ENCODE measurements at regions not wholly inside any gene's neighbourhood (a gene's known extent, or its start where the extent isn't known, plus 50 kb on each side); places are given as distances from the start of the nearest gene placed in this dataset.
A peak's percentile ranks its signal among the peaks of the same experiment; 100 is the strongest.

DNA sequence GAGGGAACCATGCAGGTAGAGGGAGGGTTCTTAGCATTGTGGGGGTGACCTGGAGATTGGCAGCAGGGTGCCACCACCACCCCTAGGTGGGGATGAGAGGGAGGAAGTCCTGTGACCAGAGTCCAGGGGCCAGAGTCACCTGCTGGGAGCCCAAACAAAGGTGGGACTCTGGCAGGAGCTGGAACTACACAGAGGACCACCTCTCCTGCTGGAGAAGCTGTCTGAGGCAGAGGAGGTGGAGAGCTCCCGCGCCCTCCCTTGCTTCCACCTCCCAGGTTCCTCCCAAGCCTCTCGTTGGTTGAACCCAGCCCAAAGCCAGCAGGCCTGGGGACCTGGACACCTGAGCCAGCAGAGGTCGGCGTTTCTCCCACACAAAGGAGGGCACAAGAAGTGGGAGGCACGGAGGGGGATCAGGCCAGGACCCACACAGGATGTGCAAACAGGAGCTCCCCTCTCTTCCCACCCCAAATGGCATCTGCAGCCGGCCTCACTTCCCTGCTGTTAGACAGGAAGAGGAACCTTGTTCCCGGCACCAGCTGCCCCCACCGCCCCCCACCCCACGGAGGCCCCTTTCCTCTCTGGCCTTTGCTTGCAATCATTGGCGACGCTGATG is 154.6 kb downstream of the SEC14L1 start:
- CTCF ChIA-PET: no interaction called here

DNA sequence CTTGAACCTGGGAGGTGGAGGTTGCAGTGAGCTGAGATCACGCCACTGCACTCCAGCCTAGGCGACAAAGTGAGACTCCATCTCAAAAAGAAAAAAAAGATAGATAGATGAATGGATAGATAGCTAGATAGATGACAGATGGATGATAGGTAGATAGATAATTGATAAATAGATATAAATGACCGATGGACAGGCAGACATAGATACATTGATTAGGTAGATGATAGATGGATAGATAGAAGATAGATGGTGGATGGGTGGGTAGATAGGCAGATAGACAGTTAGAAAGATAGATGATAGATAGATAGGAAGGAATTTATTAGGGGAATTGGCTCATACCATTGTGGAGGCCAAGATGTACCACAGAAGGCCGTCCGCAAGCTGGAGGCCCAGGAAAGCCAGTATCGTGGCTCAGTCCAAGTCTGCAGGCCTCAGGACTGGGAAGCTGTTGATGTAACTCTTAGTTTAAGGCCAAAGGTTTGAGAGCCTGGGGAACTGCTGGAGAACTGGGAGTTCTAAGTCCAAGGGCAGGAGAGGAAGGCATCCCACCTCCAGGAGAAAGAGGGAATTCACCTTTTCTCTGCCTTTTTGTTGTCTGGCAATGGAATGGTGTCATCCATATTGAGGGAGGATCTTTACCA is 156.1 kb downstream of the SEC14L1 start:
- ChIA-PET CTCF (interaction anchor here (0.6 kb wide), 1 partner anchor 10 kb away, joined by 3 read pairs; no protein-coding TSS in a partner anchor), POLR2A (no interaction called here)
- no peaks in the 10 kb centered on the region for H3K4me1 ChIP-seq (ENCODE audit: control insufficient read depth, insufficient read depth, low read length)

More for the DNA sequence above, 154.6 kb downstream of the SEC14L1 start:
- Histone ChIP-seq H3K9me3 (ENCODE audit: control insufficient read depth, insufficient read depth, low read depth, low read length) (no peaks in the 10 kb centered on the region), H3K27ac (ENCODE audit: extremely low read depth, low read depth, low read length) (no peak overlapping the region), H3K4me1 (ENCODE audit: control insufficient read depth, insufficient read depth, low read length) (no peaks in the 10 kb centered on the region), H3K4me3 (ENCODE audit: low read depth, low read length) (no peak overlapping the region), H3K36me3 (ENCODE audit: control insufficient read depth in 2 of 2, insufficient read depth in 1 of 2, low read length in 2 of 2) (no peaks in the 10 kb centered on the region; a peak in 1 of 3 replicates)
- TF ChIP-seq ZNF184 (tag by site-specific recombination; IDR thresholded peaks at IDR 0.05) (no peak), ZFHX2 (tag by site-specific recombination; conservative IDR thresholded peaks at IDR 0.05) (peak; percentile 62; the same call in 1 of the 2 replicates), EGR2 (tag by site-specific recombination; IDR thresholded peaks at IDR 0.05; ENCODE audit: low read depth) (peak; percentile 80)
- TF ChIP-seq, protein P1, sequence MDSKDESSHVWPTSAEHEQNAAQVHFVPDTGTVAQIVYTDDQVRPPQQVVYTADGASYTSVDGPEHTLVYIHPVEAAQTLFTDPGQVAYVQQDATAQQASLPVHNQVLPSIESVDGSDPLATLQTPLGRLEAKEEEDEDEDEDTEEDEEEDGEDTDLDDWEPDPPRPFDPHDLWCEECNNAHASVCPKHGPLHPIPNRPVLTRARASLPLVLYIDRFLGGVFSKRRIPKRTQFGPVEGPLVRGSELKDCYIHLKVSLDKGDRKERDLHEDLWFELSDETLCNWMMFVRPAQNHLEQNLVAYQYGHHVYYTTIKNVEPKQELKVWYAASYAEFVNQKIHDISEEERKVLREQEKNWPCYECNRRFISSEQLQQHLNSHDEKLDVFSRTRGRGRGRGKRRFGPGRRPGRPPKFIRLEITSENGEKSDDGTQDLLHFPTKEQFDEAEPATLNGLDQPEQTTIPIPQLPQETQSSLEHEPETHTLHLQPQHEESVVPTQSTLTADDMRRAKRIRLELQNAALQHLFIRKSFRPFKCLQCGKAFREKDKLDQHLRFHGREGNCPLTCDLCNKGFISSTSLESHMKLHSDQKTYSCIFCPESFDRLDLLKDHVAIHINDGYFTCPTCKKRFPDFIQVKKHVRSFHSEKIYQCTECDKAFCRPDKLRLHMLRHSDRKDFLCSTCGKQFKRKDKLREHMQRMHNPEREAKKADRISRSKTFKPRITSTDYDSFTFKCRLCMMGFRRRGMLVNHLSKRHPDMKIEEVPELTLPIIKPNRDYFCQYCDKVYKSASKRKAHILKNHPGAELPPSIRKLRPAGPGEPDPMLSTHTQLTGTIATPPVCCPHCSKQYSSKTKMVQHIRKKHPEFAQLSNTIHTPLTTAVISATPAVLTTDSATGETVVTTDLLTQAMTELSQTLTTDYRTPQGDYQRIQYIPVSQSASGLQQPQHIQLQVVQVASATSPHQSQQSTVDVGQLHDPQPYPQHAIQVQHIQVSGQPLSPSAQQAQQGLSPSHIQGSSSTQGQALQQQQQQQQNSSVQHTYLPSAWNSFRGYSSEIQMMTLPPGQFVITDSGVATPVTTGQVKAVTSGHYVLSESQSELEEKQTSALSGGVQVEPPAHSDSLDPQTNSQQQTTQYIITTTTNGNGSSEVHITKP (tag by site-specific recombination; IDR thresholded peaks at IDR 0.05): 0 out of 2 replicates have a peak, but pooled peaks have one; percentile 22
- POLR2A ChIA-PET: no interaction called here

DNA sequence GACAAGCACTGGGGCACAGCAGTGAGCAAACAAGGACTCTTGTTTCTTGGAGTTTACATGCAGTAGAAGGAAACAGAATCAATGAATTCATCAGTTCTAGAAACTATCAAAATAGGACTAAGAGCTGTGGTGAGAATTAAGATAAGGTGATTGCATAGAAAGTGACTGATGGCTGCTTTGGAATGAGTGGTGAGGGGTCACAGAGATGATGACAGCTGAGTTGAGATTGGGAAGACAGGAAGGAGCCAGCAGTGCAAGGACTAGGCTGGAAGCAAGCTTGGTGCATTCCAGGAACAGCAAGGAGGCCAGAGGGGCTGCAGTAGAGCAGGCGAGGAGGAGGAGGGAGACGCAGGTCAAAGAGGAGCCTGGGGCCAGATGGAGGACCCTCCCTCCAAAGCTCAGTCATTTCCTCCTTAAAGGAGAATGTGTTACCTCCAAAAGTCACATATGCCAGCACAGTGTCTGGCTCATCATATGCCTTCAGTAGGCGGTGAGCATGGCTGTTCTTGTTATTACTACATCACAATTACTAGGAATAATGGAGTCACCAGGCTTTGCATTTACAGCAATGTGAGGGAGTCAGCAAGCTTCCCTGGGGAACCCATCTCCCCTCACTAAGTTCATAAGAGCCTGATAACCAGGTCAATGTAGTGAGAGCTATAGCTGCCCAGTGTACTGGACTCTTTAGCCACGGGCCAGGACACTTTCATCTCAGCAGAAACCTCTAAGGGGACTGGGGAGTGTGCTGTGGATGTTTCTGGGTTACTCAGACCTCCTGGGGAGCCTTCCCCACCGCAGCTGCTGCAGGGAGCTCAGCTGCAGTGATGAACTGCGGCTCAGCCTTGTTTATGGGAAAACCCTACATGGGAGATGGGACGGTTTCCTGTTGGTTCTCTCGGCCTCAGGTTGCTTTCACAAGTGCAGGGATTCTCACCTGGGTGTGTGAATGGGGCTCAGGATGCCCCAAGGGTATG is 157.2 kb downstream of the SEC14L1 start:
- CTCF ChIA-PET: interaction anchor here (0.8 to 1.1 kb wide), 2 partner anchors 13 to 175 kb away, joined by 3 to 4 read pairs; no protein-coding TSS in a partner anchor
- H3K27ac ChIP-seq (ENCODE audit: extremely low read depth, low read depth, low read length): no peak overlapping the region
- POLR2A ChIA-PET: interaction anchor here (0.6 to 1.5 kb wide), 2 partner anchors 9 to 149 kb away, joined by 6 to 7 read pairs; no protein-coding TSS in a partner anchor
- TF ChIP-seq ZNF174 (tag by site-specific recombination; IDR thresholded peaks at IDR 0.05) (no peak), ZNF184 (tag by site-specific recombination; IDR thresholded peaks at IDR 0.05) (no peak), ZNF624 (tag by site-specific recombination; IDR thresholded peaks at IDR 0.05) (no peak), ZNF501 (tag by site-specific recombination; IDR thresholded peaks at IDR 0.05) (no peak), ZNF621 (tag by site-specific recombination; IDR thresholded peaks at IDR 0.05) (no peak), ZSCAN30 (tag by site-specific recombination; IDR thresholded peaks at IDR 0.05) (no peak), ZNF335 (tag by site-specific recombination; conservative IDR thresholded peaks at IDR 0.05) (no peak), SCRT1 (tag by site-specific recombination; IDR thresholded peaks at IDR 0.05; ENCODE audit: borderline replicate concordance) (no peak), ZNF394 (tag by site-specific recombination; IDR thresholded peaks at IDR 0.05; ENCODE audit: borderline replicate concordance) (no peak), ZNF133 (tag by site-specific recombination; IDR thresholded peaks at IDR 0.05) (no peak), ZNF549 (tag by site-specific recombination; IDR thresholded peaks at IDR 0.05) (no peak), ZNF610 (tag by site-specific recombination; IDR thresholded peaks at IDR 0.05; ENCODE audit: borderline replicate concordance) (no peak), KLF1 (tag by site-specific recombination; IDR thresholded peaks at IDR 0.05) (no peak)
- TF ChIP-seq, protein P2, sequence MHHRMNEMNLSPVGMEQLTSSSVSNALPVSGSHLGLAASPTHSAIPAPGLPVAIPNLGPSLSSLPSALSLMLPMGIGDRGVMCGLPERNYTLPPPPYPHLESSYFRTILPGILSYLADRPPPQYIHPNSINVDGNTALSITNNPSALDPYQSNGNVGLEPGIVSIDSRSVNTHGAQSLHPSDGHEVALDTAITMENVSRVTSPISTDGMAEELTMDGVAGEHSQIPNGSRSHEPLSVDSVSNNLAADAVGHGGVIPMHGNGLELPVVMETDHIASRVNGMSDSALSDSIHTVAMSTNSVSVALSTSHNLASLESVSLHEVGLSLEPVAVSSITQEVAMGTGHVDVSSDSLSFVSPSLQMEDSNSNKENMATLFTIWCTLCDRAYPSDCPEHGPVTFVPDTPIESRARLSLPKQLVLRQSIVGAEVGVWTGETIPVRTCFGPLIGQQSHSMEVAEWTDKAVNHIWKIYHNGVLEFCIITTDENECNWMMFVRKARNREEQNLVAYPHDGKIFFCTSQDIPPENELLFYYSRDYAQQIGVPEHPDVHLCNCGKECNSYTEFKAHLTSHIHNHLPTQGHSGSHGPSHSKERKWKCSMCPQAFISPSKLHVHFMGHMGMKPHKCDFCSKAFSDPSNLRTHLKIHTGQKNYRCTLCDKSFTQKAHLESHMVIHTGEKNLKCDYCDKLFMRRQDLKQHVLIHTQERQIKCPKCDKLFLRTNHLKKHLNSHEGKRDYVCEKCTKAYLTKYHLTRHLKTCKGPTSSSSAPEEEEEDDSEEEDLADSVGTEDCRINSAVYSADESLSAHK (tag by site-specific recombination; IDR thresholded peaks at IDR 0.05): no peak
- TF ChIP-seq, protein P3, sequence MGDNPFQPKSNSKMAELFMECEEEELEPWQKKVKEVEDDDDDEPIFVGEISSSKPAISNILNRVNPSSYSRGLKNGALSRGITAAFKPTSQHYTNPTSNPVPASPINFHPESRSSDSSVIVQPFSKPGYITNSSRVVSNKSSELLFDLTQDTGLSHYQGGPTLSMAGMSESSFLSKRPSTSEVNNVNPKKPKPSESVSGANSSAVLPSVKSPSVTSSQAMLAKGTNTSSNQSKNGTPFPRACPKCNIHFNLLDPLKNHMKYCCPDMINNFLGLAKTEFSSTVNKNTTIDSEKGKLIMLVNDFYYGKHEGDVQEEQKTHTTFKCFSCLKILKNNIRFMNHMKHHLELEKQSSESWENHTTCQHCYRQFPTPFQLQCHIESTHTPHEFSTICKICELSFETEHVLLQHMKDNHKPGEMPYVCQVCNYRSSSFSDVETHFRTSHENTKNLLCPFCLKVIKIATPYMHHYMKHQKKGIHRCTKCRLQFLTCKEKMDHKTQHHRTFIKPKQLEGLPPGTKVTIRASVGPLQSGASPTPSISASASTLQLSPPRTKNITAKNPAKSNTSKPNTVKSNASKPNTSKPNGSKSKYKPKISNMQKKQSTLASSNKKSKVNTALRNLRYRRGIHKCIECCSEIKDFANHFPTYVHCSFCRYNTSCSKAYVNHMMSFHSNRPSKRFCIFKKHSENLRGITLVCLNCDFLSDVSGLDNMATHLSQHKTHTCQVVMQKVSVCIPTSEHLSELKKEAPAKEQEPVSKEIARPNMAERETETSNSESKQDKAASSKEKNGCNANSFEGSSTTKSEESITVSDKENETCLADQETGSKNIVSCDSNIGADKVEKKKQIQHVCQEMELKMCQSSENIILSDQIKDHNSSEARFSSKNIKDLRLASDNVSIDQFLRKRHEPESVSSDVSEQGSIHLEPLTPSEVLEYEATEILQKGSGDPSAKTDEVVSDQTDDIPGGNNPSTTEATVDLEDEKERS (tag by site-specific recombination; IDR thresholded peaks at IDR 0.05): no peak

More for the DNA sequence above, 156.1 kb downstream of the SEC14L1 start:
- Histone ChIP-seq H3K4me3 (ENCODE audit: low read depth, low read length) (no peak overlapping the region), H3K36me3 (ENCODE audit: control insufficient read depth in 2 of 2, insufficient read depth in 1 of 2, low read length in 2 of 2) (no peaks in the 10 kb centered on the region; a peak in 1 of 3 replicates), H3K27ac (ENCODE audit: extremely low read depth, low read depth, low read length) (no peak overlapping the region), H3K9me3 (ENCODE audit: control insufficient read depth, insufficient read depth, low read depth, low read length) (no peaks in the 10 kb centered on the region)
- TF ChIP-seq GFI1B (tag by site-specific recombination; IDR thresholded peaks at IDR 0.05) (no peak), ZNF366 (tag by site-specific recombination; conservative IDR thresholded peaks at IDR 0.05) (peak; percentile 58)

More for the DNA sequence above, 157.2 kb downstream of the SEC14L1 start:
- Histone ChIP-seq H3K4me3 (ENCODE audit: low read depth, low read length) (no peak overlapping the region), H3K9me3 (ENCODE audit: control insufficient read depth, insufficient read depth, low read depth, low read length) (no peaks in the 10 kb centered on the region), H3K4me1 (ENCODE audit: control insufficient read depth, insufficient read depth, low read length) (no peaks in the 10 kb centered on the region), H3K36me3 (ENCODE audit: control insufficient read depth in 2 of 2, insufficient read depth in 1 of 2, low read length in 2 of 2) (no peaks in the 10 kb centered on the region)
